ENCODE measurements at regions not wholly inside any gene's neighbourhood (a gene's known extent, or its start where the extent isn't known, plus 50 kb on each side); places are given as distances from the start of the nearest gene placed in this dataset.
A peak's percentile ranks its signal among the peaks of the same experiment; 100 is the strongest.

GRCh38 chr9:103819936-103820335, 274.2 kb upstream of the SMC2 start:
- no peak for TF ChIP-seq CTCF (IDR thresholded peaks at IDR 0.05; ENCODE audit: poor library complexity, severe bottlenecking)
- H3K27me3 ChIP-seq (ENCODE audit: insufficient read depth, poor library complexity, severe bottlenecking) = no peaks in the 10 kb centered on the region

GRCh38 chr9:103821115-103821514, 273.0 kb upstream of the SMC2 start:
- Histone ChIP-seq H3K9me3 (ENCODE audit: severe bottlenecking) (no peaks in the 10 kb centered on the region), H3K27ac (ENCODE audit: poor library complexity, severe bottlenecking) (no peak overlapping the region), H3K36me3 (ENCODE audit: low read depth) (no peaks in the 10 kb centered on the region), H3K4me1 (ENCODE audit: insufficient read depth, poor library complexity, severe bottlenecking) (no peaks in the 10 kb centered on the region), H3K4me3 (ENCODE audit: severe bottlenecking) (no peak overlapping the region), H3K27me3 (ENCODE audit: insufficient read depth, poor library complexity, severe bottlenecking) (no peaks in the 10 kb centered on the region)
- no peak for ATAC-seq (ENCODE audit: low read depth)
- no peak for DNase-seq (ENCODE audit: low spot score)
- TF ChIP-seq CTCF (IDR thresholded peaks at IDR 0.05; ENCODE audit: poor library complexity, severe bottlenecking) = no peak

More at GRCh38 chr9:103819936-103820335, 274.2 kb upstream of the SMC2 start:
- Histone ChIP-seq H3K27ac (ENCODE audit: poor library complexity, severe bottlenecking) (no peak overlapping the region), H3K4me1 (ENCODE audit: insufficient read depth, poor library complexity, severe bottlenecking) (no peaks in the 10 kb centered on the region), H3K4me3 (ENCODE audit: severe bottlenecking) (no peak overlapping the region), H3K9me3 (ENCODE audit: severe bottlenecking) (no peaks in the 10 kb centered on the region), H3K36me3 (ENCODE audit: low read depth) (no peaks in the 10 kb centered on the region)
- DNase-seq (ENCODE audit: low spot score) (no peak), ATAC-seq (ENCODE audit: low read depth) (no peak)

GRCh38 chr9:103837940-103838339, 256.2 kb upstream of the SMC2 start:
- DNase-seq (ENCODE audit: low spot score) = no peak
- H3K9me3 ChIP-seq (ENCODE audit: severe bottlenecking) = no peaks in the 10 kb centered on the region
- no peaks in the 10 kb centered on the region for H3K4me1 ChIP-seq (ENCODE audit: insufficient read depth, poor library complexity, severe bottlenecking)
- TF ChIP-seq CTCF (IDR thresholded peaks at IDR 0.05; ENCODE audit: poor library complexity, severe bottlenecking) = no peak
- H3K27ac ChIP-seq (ENCODE audit: poor library complexity, severe bottlenecking) = no peak overlapping the region
- H3K4me3 ChIP-seq (ENCODE audit: severe bottlenecking) = no peak overlapping the region
- no peaks in the 10 kb centered on the region for H3K36me3 ChIP-seq (ENCODE audit: low read depth)
- no peaks in the 10 kb centered on the region for H3K27me3 ChIP-seq (ENCODE audit: insufficient read depth, poor library complexity, severe bottlenecking)
- no peak for ATAC-seq (ENCODE audit: low read depth)

- H3K27ac ChIP-seq (ENCODE audit: poor library complexity, severe bottlenecking) = no peak overlapping the region
- H3K9me3 ChIP-seq (ENCODE audit: severe bottlenecking) = no peaks in the 10 kb centered on the region
- no peak for DNase-seq (ENCODE audit: low spot score)
- H3K4me3 ChIP-seq (ENCODE audit: severe bottlenecking) = no peak overlapping the region
- H3K27me3 ChIP-seq (ENCODE audit: insufficient read depth, poor library complexity, severe bottlenecking) = no peaks in the 10 kb centered on the region
- no peaks in the 10 kb centered on the region for H3K4me1 ChIP-seq (ENCODE audit: insufficient read depth, poor library complexity, severe bottlenecking)
- H3K36me3 ChIP-seq (ENCODE audit: low read depth) = no peaks in the 10 kb centered on the region
- no peak for ATAC-seq (ENCODE audit: low read depth)
- no peak for TF ChIP-seq CTCF (IDR thresholded peaks at IDR 0.05; ENCODE audit: poor library complexity, severe bottlenecking)
Measured at GRCh38 chr9:103839197-103839596, 254.9 kb upstream of the SMC2 start.

GRCh38 chr9:103867886-103868285, 226.2 kb upstream of the SMC2 start:
- H3K27ac ChIP-seq (ENCODE audit: poor library complexity, severe bottlenecking) = no peak overlapping the region
- ATAC-seq (ENCODE audit: low read depth) (peak; percentile 63), DNase-seq (ENCODE audit: low spot score) (no peak)
- H3K4me3 ChIP-seq (ENCODE audit: severe bottlenecking) = no peak overlapping the region
- H3K27me3 ChIP-seq (ENCODE audit: insufficient read depth, poor library complexity, severe bottlenecking) = no peaks in the 10 kb centered on the region
- peaks cover 1% of the 10 kb centered on the region for H3K9me3 ChIP-seq (ENCODE audit: severe bottlenecking)
- H3K4me1 ChIP-seq (ENCODE audit: insufficient read depth, poor library complexity, severe bottlenecking) = peaks cover 7% of the 10 kb centered on the region
- no peak for TF ChIP-seq CTCF (IDR thresholded peaks at IDR 0.05; ENCODE audit: poor library complexity, severe bottlenecking)
- no peaks in the 10 kb centered on the region for H3K36me3 ChIP-seq (ENCODE audit: low read depth)

Measured in RWPE2 (cell line).